Renal cortex interstitium (tissue), 11 donors: ENCODE measurements at regions not wholly inside any gene's neighbourhood (a gene's known extent, or its start where the extent isn't known, plus 50 kb on each side); places are given as distances from the start of the nearest gene placed in this dataset.
"Not testable (repeated sequence)": the region's sequence is repeated elsewhere in the genome, so short reads cannot be mapped to it uniquely, and the experiment has no call there.

Source experiments
- DNase-seq, 11 donors: peaks; one replicate each; pipeline ENCODE4 v3.0.0-alpha.2; 2013; ENCODE audit warnings: low read depth in 9 of 11, low spot score in 4 of 11; ENCODE audit errors: extremely low read depth in 1 of 11

GRCh38 chr11:37840345-37840744 is 1242.3 kb upstream of the RAG2 start:
- DNase-seq: not testable (repeated sequence)

- DNase-seq: no peak
Observed at GRCh38 chr11:37830529-37830928, 1232.5 kb upstream of the RAG2 start.

- DNase-seq: no peak
Observed at GRCh38 chr11:37817727-37818270, 1219.8 kb upstream of the RAG2 start.

- DNase-seq: no peak
Observed at GRCh38 chr11:37812281-37812880, 1214.3 kb upstream of the RAG2 start.

GRCh38 chr11:37811349-37811748 is 1213.3 kb upstream of the RAG2 start:
- DNase-seq: no peak

GRCh38 chr11:37804666-37805065 is 1206.6 kb upstream of the RAG2 start:
- DNase-seq: no peak

- no peak for DNase-seq
Observed at GRCh38 chr11:37788141-37788877, 1190.3 kb upstream of the RAG2 start.

- no peak for DNase-seq
Observed at GRCh38 chr11:37786214-37786755, 1188.2 kb upstream of the RAG2 start.

- DNase-seq: no peak
Observed at GRCh38 chr11:37774441-37774840, 1176.4 kb upstream of the RAG2 start.

- DNase-seq: no peak
Observed at GRCh38 chr11:37770145-37770544, 1172.1 kb upstream of the RAG2 start.

- no peak for DNase-seq
Observed at GRCh38 chr11:37762079-37762478, 1164.0 kb upstream of the RAG2 start.

- DNase-seq: no peak
Observed at GRCh38 chr11:37755521-37755920, 1157.5 kb upstream of the RAG2 start.

- DNase-seq: no peak
Observed at GRCh38 chr11:37748641-37749040, 1150.6 kb upstream of the RAG2 start.

- no peak for DNase-seq
Observed at GRCh38 chr11:37747121-37747520, 1149.1 kb upstream of the RAG2 start.

- no peak for DNase-seq
Observed at GRCh38 chr11:37727371-37727770, 1129.3 kb upstream of the RAG2 start.

- no peak for DNase-seq
Observed at GRCh38 chr11:37724315-37724714, 1126.3 kb upstream of the RAG2 start.

GRCh38 chr11:37721485-37721884 is 1123.4 kb upstream of the RAG2 start:
- no peak for DNase-seq

- no peak for DNase-seq
Observed at GRCh38 chr11:37718431-37718999, 1120.5 kb upstream of the RAG2 start.

GRCh38 chr11:37712251-37712650 is 1114.2 kb upstream of the RAG2 start:
- DNase-seq: peak in 1 of 11 donors; percentile 1

- DNase-seq: peak in 3 of 11 donors; percentile 2 to 18 (median 11)
Observed at GRCh38 chr11:37710031-37710430, 1112.0 kb upstream of the RAG2 start.
